Activated naive CD4-positive, alpha-beta T cell treated with anti-CD3 and anti-CD28 coated beads, Interleukin-2, amount 50 U/mL, for 72 hours (primary cell): ENCODE measurements at regions not wholly inside any gene's neighbourhood (a gene's known extent, or its start where the extent isn't known, plus 50 kb on each side); places are given as distances from the start of the nearest gene placed in this dataset.
A peak's percentile ranks its signal among the peaks of the same experiment; 100 is the strongest.
"Not testable (repeated sequence)": the region's sequence is repeated elsewhere in the genome, so short reads cannot be mapped to it uniquely, and the experiment has no call there.

Experiments
- ATAC-seq, 2 donors: fragments of 150-1000 bp; cut with Tn5 transposase; 2 replicates each; pipeline ENCODE4 v1.10.0; 2021; ENCODE audit warnings: mild to moderate bottlenecking in 2 of 2, moderate library complexity in 2 of 2
- DNase-seq, 2 donors: peaks; one replicate each; pipeline ENCODE4 v3.0.0; 2021 to 2022; ENCODE audit warnings: low spot score in 2 of 2
- H3K27ac Mint-ChIP-seq, 2 donors: one replicate each; pipeline ENCODE4 v1.8.0; 2022; ENCODE audit warnings: mild to moderate bottlenecking in 2 of 2, mixed read lengths in 2 of 2
- H3K36me3 Mint-ChIP-seq, 2 donors: one replicate each; pipeline ENCODE4 v1.8.0; 2022; ENCODE audit warnings: mixed read lengths in 2 of 2
- H3K9me3 Mint-ChIP-seq, 2 donors: one replicate each; pipeline ENCODE4 v1.8.0; 2022; ENCODE audit warnings: mixed read lengths in 2 of 2

DNA sequence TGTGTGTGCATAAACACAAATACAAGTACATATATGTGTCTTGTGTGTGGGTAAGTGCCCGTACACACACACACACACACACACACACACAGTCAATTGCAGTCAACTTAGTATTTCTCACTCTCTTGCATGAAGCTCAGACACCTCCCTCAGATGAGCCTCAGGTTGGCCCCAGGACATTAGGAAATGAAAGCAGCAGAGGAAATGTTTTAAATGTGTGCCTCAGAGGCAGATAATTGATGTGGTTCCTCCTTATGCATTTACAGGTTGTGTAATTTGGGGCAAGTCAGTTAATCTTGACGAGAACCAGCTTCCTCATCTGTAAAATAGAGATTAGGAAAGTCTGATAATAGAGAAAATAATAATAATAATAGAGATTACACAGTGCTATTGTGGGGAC lies 814.0 kb upstream of the ID2 start:
- ATAC-seq (peak in 1 of 2 donors; percentile 57), DNase-seq (no peak)
- no peak overlapping the region for H3K27ac Mint-ChIP-seq
- peaks cover 0 to 9% of the 10 kb centered on the region in 2 donors for H3K9me3 Mint-ChIP-seq
- no peaks in the 10 kb centered on the region for H3K36me3 Mint-ChIP-seq

DNA sequence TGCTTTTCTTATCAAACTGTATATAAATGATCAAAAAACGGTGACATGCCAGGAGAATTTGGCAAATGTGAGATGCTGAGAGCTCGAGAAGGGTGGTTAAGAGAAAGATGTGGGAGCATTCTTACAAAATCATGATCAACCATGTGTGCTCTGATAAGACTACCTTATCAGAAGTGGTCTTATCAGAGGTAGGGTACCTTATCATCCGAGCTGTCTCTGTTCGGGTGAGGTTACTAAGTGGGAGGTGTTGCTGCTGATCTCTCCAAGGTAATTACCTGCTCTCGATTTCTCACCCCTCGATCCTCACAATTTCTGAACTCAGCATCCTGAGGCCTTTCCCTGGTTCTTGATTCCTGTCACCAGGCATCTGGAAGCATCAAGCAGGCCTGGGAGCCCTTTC lies 813.0 kb upstream of the ID2 start:
- DNase-seq, result no peak

DNA sequence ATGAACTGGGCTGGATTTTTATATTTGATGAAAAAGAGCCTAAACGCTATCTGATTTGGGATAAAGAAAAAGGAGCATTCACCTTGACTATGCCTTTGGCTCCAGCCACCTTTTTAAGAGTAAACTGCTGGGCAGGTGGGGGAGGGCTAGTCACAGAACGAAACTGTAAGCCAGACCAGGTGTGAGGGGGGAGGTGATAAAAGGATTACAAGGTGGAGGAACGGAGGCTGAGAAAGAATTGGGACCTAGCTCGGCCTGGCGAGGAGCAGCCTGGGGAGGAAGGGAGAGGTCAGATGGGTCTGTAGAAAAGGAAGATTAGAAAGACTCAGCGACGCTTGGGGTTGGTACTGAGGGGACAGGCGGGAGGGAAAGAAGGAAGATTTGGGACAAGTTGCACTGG lies 805.4 kb upstream of the ID2 start:
- not testable (repeated sequence) for H3K36me3 Mint-ChIP-seq, DNase-seq, H3K27ac Mint-ChIP-seq, ATAC-seq, H3K9me3 Mint-ChIP-seq

More for the DNA sequence above, 813.0 kb upstream of the ID2 start:
- H3K36me3 Mint-ChIP-seq, result no peaks in the 10 kb centered on the region
- no peak overlapping the region for H3K27ac Mint-ChIP-seq
- H3K9me3 Mint-ChIP-seq, result peaks cover 0 to 4% of the 10 kb centered on the region in 2 donors
- ATAC-seq, result no peak

GRCh38 chr2:7878266-7878665 lies 803.6 kb upstream of the ID2 start:
- not testable (repeated sequence) for ATAC-seq, DNase-seq, H3K27ac Mint-ChIP-seq, H3K9me3 Mint-ChIP-seq, H3K36me3 Mint-ChIP-seq

- ATAC-seq (no peak), DNase-seq (no peak)
- H3K27ac Mint-ChIP-seq, result no peak overlapping the region
- peaks cover 0 to 5% of the 10 kb centered on the region in 2 donors for H3K9me3 Mint-ChIP-seq
- H3K36me3 Mint-ChIP-seq, result peaks cover 0 to 3% of the 10 kb centered on the region in 2 donors
These were observed 802.9 kb upstream of the ID2 start for GRCh38 chr2:7878786-7879482.

GRCh38 chr2:7879483-7879835 lies 802.4 kb upstream of the ID2 start:
- peaks cover 0 to 6% of the 10 kb centered on the region in 2 donors for H3K36me3 Mint-ChIP-seq
- no peak for DNase-seq
- no peak for ATAC-seq
- peaks cover 0 to 5% of the 10 kb centered on the region in 2 donors for H3K9me3 Mint-ChIP-seq
- no peak overlapping the region for H3K27ac Mint-ChIP-seq

DNA sequence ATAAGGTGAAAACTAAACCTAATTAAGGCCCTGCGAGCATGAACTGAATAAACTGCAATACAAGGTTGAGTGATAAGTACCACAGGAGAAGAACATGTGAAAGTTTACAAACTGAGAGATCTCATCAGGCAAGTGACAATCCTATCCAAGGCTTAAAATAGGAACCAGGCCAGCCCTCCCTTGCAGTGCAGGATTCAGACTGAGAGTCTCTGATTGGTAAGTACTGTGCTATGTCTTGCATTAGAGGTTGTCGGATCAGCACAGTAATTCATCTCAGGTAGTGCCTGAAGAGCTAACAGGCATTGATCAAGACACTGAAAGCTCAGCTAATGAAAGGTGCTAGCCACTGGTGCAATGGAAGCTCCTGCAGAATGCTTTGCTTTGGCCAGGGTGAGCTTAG lies 801.7 kb upstream of the ID2 start:
- no peak overlapping the region for H3K27ac Mint-ChIP-seq
- DNase-seq (no peak), ATAC-seq (no peak)
- peaks cover 0 to 6% of the 10 kb centered on the region in 2 donors for H3K36me3 Mint-ChIP-seq
- H3K9me3 Mint-ChIP-seq, result peaks cover 0 to 5% of the 10 kb centered on the region in 2 donors

GRCh38 chr2:7880566-7880965 lies 801.3 kb upstream of the ID2 start:
- peaks cover 0 to 6% of the 10 kb centered on the region in 2 donors for H3K36me3 Mint-ChIP-seq
- peaks cover 0 to 5% of the 10 kb centered on the region in 2 donors for H3K9me3 Mint-ChIP-seq
- no peak overlapping the region for H3K27ac Mint-ChIP-seq
- ATAC-seq (no peak), DNase-seq (no peak)

DNA sequence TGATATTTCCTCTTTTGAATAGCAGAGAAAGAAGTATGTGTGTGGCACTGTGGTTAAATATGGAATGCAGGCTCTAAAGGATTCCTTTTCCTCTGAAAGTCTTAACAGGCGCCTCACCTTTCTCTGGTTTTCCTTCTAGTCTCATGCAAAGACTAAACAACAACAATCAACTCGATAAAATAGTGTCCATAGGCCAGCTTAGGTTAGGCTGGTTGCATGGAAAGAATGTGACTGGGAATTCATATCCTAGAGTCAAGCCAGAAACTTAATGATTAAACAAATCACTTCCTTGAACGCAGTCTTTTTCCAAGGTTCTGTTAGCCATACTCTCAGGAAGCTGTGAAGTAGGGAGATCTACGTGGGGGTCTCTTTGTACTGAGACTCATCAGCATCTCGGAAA lies 800.8 kb upstream of the ID2 start:
- ATAC-seq (no peak), DNase-seq (no peak)
- Mint-ChIP-seq H3K36me3 (peaks cover 0 to 6% of the 10 kb centered on the region in 2 donors), H3K9me3 (peaks cover 0 to 5% of the 10 kb centered on the region in 2 donors), H3K27ac (no peak overlapping the region)

- Mint-ChIP-seq H3K27ac (no peak overlapping the region), H3K36me3 (peaks cover 0 to 6% of the 10 kb centered on the region in 2 donors), H3K9me3 (peaks cover 0 to 5% of the 10 kb centered on the region in 2 donors)
- no peak for DNase-seq
- ATAC-seq, result no peak
These were observed 800.4 kb upstream of the ID2 start for GRCh38 chr2:7881466-7881865.

- DNase-seq (no peak), ATAC-seq (no peak)
- H3K9me3 Mint-ChIP-seq, result peaks cover 0 to 5% of the 10 kb centered on the region in 2 donors
- H3K27ac Mint-ChIP-seq, result peak overlapping the region in 1 of 2 donors; percentile 11
- peaks cover 0 to 6% of the 10 kb centered on the region in 2 donors for H3K36me3 Mint-ChIP-seq
These were observed 799.6 kb upstream of the ID2 start for GRCh38 chr2:7882296-7882695.

GRCh38 chr2:7884338-7884737 lies 797.5 kb upstream of the ID2 start:
- DNase-seq, result no peak
- Mint-ChIP-seq H3K9me3 (peaks cover 0 to 5% of the 10 kb centered on the region in 2 donors), H3K27ac (no peak overlapping the region), H3K36me3 (peaks cover 0 to 6% of the 10 kb centered on the region in 2 donors)
- no peak for ATAC-seq

DNA sequence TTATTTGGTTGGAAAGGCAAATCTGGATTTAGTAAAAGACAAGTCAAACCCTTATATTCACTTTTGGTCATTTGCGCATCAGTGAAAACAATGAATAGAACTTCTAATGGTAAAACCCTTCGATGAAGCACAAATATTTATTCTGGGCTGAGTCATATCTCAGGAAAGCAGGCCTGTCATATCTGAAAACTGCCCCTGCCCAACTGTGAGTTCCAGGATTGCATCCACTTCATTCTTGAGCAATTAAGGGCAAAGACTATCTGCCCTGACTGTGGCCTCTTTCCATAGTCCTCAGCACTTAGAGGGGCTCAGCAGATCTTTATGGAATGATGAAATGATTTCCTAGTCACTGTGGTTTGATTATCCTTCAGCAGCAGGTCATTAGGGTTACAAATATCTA lies 795.2 kb upstream of the ID2 start:
- Mint-ChIP-seq H3K9me3 (peaks cover 0 to 5% of the 10 kb centered on the region in 2 donors), H3K27ac (no peak overlapping the region), H3K36me3 (peaks cover 0 to 6% of the 10 kb centered on the region in 2 donors)
- ATAC-seq (no peak), DNase-seq (no peak)

GRCh38 chr2:7887441-7887840 lies 794.4 kb upstream of the ID2 start:
- Mint-ChIP-seq H3K9me3 (peaks cover 0 to 5% of the 10 kb centered on the region in 2 donors), H3K27ac (no peak overlapping the region), H3K36me3 (peaks cover 0 to 6% of the 10 kb centered on the region in 2 donors)
- no peak for DNase-seq
- no peak for ATAC-seq

- ATAC-seq, result no peak
- peaks cover 0 to under 1% of the 10 kb centered on the region in 2 donors for H3K9me3 Mint-ChIP-seq
- no peak overlapping the region for H3K27ac Mint-ChIP-seq
- no peak for DNase-seq
- H3K36me3 Mint-ChIP-seq, result peaks cover 0 to 5% of the 10 kb centered on the region in 2 donors
These were observed 793.0 kb upstream of the ID2 start for GRCh38 chr2:7888876-7889275.

DNA sequence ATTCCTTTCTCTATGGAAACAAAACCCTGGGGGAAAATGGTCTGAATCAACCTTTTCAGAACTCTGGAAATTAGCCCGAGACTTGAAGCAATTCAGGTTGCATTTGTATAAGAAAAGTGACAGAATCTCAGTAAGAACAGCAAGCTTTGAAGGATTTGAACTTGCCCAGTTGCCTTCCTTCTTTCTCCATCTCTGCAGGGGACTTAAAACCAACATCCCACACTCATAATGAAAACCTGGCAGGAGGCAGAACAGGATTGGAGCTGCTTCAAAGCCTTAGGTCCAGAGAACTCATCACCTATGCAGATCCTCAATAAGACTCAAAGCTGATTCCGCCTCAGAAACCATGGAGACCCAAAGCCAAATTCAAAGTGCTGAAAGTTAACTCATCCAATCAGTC lies 790.5 kb upstream of the ID2 start:
- H3K36me3 Mint-ChIP-seq, result peaks cover 0 to 9% of the 10 kb centered on the region in 2 donors
- DNase-seq (no peak), ATAC-seq (no peak)
- no peak overlapping the region for H3K27ac Mint-ChIP-seq
- peaks cover 0 to 6% of the 10 kb centered on the region in 2 donors for H3K9me3 Mint-ChIP-seq

DNA sequence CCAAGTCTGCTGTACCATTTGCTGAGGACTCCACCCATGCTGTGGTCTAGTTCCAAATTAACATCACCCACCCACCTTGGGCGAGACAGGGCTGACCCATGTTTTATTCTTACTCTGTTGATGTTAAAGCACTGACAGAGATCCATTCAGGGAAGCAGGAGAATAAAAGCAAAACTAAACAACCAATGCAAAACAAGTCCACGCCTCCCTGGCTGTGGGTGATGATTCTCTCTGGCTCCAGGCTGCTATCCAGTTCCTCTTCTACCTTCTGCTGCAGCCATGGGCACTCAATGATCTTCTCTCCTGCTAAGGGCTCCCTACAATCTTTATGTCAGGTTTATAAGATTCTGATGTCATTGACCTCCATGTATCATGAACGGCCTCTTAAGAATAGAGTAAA lies 786.6 kb upstream of the ID2 start:
- DNase-seq, result no peak
- Mint-ChIP-seq H3K36me3 (peaks cover 0 to 9% of the 10 kb centered on the region in 2 donors), H3K27ac (no peak overlapping the region), H3K9me3 (peaks cover 0 to 6% of the 10 kb centered on the region in 2 donors)
- ATAC-seq, result no peak

DNA sequence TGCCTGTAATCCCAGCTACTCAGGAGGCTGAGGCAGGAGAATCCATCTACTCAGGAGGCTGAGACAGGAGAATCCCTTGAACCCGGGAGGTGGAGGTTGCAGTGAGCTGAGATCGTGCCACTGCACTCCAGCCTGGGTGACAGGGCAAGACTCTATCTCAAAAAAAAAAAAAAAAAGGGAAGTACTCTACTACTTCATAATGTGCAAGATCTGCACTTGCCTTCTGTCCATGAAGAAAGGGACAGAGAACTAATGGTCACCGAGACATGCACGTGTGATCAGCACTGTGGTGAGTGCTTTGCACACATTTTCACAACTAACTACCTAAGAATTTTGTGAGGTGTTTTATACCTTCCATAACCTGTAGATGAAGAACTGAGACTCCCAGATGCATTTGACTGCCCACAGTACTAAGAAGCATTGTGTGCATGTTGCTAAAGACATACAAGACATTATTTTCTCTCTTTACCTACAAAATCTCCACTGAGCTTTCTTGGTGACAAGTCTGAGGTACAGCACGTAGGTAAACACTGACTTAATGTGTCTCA lies 784.8 kb upstream of the ID2 start:
- H3K27ac Mint-ChIP-seq, result no peak overlapping the region
- DNase-seq (no peak), ATAC-seq (no peak)
- peaks cover 0 to 6% of the 10 kb centered on the region in 2 donors for H3K9me3 Mint-ChIP-seq
- H3K36me3 Mint-ChIP-seq, result peaks cover 0 to 9% of the 10 kb centered on the region in 2 donors
